Skeletal muscle tissue (tissue), 3 donors: ENCODE measurements at regions not wholly inside any gene's neighbourhood (a gene's known extent, or its start where the extent isn't known, plus 50 kb on each side); places are given as distances from the start of the nearest gene placed in this dataset.
"Not testable (repeated sequence)": the region's sequence is repeated elsewhere in the genome, so short reads cannot be mapped to it uniquely, and the experiment has no call there.

Experiments used
- H3K27ac ChIP-seq: one replicate; pipeline ENCODE4 v1.7.0; 2013; ENCODE audit warnings: mild to moderate bottlenecking, low read depth, low read length, inconsistent platforms
- H3K27me3 ChIP-seq, 3 donors: one replicate each; pipeline ENCODE4 v1.7.0; 2013; ENCODE audit warnings: low read length in 3 of 3; ENCODE audit not compliant: control insufficient read depth in 3 of 3, insufficient read depth in 3 of 3
- H3K36me3 ChIP-seq, 3 donors: one replicate each; pipeline ENCODE4 v1.7.0; 2013; ENCODE audit warnings: low read length in 3 of 3; ENCODE audit not compliant: control insufficient read depth in 3 of 3, insufficient read depth in 3 of 3
- H3K4me1 ChIP-seq, 3 donors: one replicate each; pipeline ENCODE4 v1.7.0; 2013; ENCODE audit warnings: low read length in 3 of 3, mild to moderate bottlenecking in 3 of 3; ENCODE audit not compliant: control insufficient read depth in 3 of 3, insufficient read depth in 3 of 3
- H3K4me3 ChIP-seq, 3 donors: one replicate each; pipeline ENCODE4 v1.7.0; 2013; ENCODE audit warnings: low read length in 3 of 3
- H3K9ac ChIP-seq, 3 donors: one replicate each; pipeline ENCODE4 v1.7.0; 2013; ENCODE audit warnings: low read length in 3 of 3, mild to moderate bottlenecking in 3 of 3, moderate library complexity in 2 of 3, low read depth in 1 of 3
- H3K9me3 ChIP-seq, 3 donors: one replicate each; pipeline ENCODE4 v1.7.0; 2013; ENCODE audit warnings: low read length in 3 of 3; ENCODE audit not compliant: control insufficient read depth in 3 of 3
- donor health status: Osteomylitis.

GRCh38 chr12:67096533-67097318 is 172.4 kb upstream of the CAND1 start:
- no peak overlapping the region for H3K27ac ChIP-seq

GRCh38 chr12:67099858-67100257 is 169.3 kb upstream of the CAND1 start:
- H3K4me3 ChIP-seq = no peak overlapping the region
- H3K27ac ChIP-seq = no peak overlapping the region
- no peak overlapping the region for H3K9ac ChIP-seq
- no peaks in the 10 kb centered on the region for H3K36me3 ChIP-seq
- H3K9me3 ChIP-seq = peaks cover 0 to 3% (median 0%) of the 10 kb centered on the region in 3 donors
- H3K27me3 ChIP-seq = no peaks in the 10 kb centered on the region
- H3K4me1 ChIP-seq = no peaks in the 10 kb centered on the region

More at GRCh38 chr12:67096533-67097318, 172.4 kb upstream of the CAND1 start:
- Histone ChIP-seq H3K9me3 (no peaks in the 10 kb centered on the region), H3K4me3 (no peak overlapping the region), H3K27me3 (no peaks in the 10 kb centered on the region), H3K9ac (no peak overlapping the region), H3K36me3 (no peaks in the 10 kb centered on the region), H3K4me1 (no peaks in the 10 kb centered on the region)

GRCh38 chr12:67103521-67103920 is 165.6 kb upstream of the CAND1 start:
- Histone ChIP-seq H3K27ac (no peak overlapping the region), H3K9ac (no peak overlapping the region), H3K9me3 (peaks cover 0 to 14% (median 5%) of the 10 kb centered on the region in 3 donors), H3K4me1 (no peaks in the 10 kb centered on the region), H3K4me3 (no peak overlapping the region), H3K27me3 (no peaks in the 10 kb centered on the region), H3K36me3 (no peaks in the 10 kb centered on the region)

- Histone ChIP-seq H3K4me3 (no peak overlapping the region), H3K36me3 (no peaks in the 10 kb centered on the region), H3K9ac (no peak overlapping the region), H3K9me3 (peaks cover 0 to 14% (median 5%) of the 10 kb centered on the region in 3 donors), H3K4me1 (no peaks in the 10 kb centered on the region), H3K27ac (no peak overlapping the region), H3K27me3 (no peaks in the 10 kb centered on the region)
Observed at GRCh38 chr12:67107235-67107634, 161.9 kb upstream of the CAND1 start.

- H3K9me3 ChIP-seq = peaks cover 0 to 14% (median 5%) of the 10 kb centered on the region in 3 donors
- no peak overlapping the region for H3K4me3 ChIP-seq
- no peak overlapping the region for H3K9ac ChIP-seq
- no peaks in the 10 kb centered on the region for H3K4me1 ChIP-seq
- H3K27me3 ChIP-seq = no peaks in the 10 kb centered on the region
- H3K36me3 ChIP-seq = no peaks in the 10 kb centered on the region
- no peak overlapping the region for H3K27ac ChIP-seq
Observed at GRCh38 chr12:67107751-67108269, 161.3 kb upstream of the CAND1 start.

GRCh38 chr12:67110345-67110744 is 158.8 kb upstream of the CAND1 start:
- H3K27me3 ChIP-seq, H3K4me1 ChIP-seq, H3K9ac ChIP-seq, H3K36me3 ChIP-seq, H3K27ac ChIP-seq, H3K4me3 ChIP-seq, H3K9me3 ChIP-seq: not testable (repeated sequence)

DNA sequence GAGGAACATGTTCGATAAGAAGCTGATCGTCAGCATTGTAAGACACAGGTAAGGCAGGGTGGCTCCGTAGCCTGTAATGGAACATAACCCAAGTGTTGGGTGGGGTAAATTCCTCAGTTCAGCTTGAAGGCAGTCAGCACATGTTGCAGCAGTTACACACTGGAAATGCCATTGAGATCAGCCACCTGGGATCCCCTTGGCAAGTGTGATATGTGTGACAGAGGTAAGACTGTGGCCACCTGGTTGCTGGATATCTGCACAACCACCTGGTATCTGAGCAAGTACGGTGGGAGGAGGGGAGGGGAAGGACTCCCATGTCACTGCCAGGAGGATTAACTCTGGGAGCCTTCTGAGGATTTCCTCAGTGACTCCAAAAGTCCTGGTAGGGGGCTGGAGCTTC is 158.0 kb upstream of the CAND1 start:
- Histone ChIP-seq H3K4me3 (no peak overlapping the region), H3K9ac (no peak overlapping the region), H3K9me3 (peaks cover 0 to 6% (median under 1%) of the 10 kb centered on the region in 3 donors), H3K36me3 (no peaks in the 10 kb centered on the region), H3K27ac (no peak overlapping the region), H3K4me1 (no peaks in the 10 kb centered on the region), H3K27me3 (no peaks in the 10 kb centered on the region)

DNA sequence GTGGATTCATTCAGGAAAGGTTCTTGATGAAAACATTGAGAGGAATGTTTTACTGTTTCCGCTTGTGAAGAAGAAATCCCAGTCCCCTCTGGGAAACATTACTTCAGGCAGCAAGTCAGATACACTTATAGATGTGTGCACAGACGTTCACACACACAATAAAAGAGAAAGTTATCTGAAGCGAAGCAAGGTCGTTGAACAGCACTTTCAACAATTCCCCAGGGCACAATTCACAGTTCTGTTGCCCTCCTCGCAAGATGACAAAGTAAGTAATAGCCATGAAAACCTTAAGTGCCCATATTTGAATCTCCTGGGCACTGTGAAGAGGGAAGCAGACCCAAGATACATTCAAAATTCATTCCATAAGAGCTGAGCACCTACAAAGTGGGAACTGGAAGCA is 156.6 kb upstream of the CAND1 start:
- Histone ChIP-seq H3K4me1 (no peaks in the 10 kb centered on the region), H3K27me3 (no peaks in the 10 kb centered on the region), H3K9ac (no peak overlapping the region), H3K27ac (no peak overlapping the region), H3K36me3 (no peaks in the 10 kb centered on the region), H3K4me3 (no peak overlapping the region), H3K9me3 (peaks cover 0 to 1% (median 0%) of the 10 kb centered on the region in 3 donors)

DNA sequence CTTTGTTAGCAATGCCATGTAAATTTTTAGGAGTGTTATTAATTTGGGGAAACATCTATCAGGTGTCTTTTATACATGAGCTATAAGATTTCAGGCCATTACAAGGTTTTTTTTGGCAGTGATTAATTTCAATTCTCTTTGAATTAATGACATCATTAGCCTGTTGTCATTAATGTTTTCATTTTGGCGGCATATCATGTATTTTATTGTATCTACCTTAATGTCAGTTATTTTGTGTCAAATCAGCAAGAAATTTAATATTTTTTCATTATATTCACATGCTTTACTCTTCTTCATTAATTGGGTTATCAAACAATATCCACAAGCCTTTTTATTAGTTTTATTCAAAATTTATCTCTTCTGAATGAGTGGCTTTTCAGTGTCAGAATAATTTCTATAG is 153.0 kb upstream of the CAND1 start:
- H3K9me3 ChIP-seq = no peaks in the 10 kb centered on the region
- H3K36me3 ChIP-seq = no peaks in the 10 kb centered on the region
- H3K9ac ChIP-seq = no peak overlapping the region
- H3K4me3 ChIP-seq = no peak overlapping the region
- no peak overlapping the region for H3K27ac ChIP-seq
- H3K4me1 ChIP-seq = no peaks in the 10 kb centered on the region
- H3K27me3 ChIP-seq = no peaks in the 10 kb centered on the region

DNA sequence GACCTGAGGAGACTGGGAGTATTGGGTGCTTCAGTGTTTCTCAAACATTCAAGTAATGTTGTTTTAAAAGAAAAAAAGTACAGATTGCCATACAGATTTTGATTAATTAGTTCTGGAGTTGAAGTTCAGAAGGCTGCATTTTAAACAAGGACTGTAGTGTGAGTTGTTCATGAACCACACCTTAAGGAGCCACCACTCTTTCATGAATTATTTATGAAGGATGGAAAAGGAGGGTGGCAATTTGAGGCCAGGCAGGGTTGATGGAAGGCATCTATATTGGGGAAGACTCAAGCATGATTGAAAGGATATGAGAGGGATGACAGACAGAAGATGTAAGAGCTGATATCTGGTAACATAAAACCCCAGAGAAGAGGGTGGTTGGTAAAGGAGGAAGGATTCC is 146.6 kb upstream of the CAND1 start:
- Histone ChIP-seq H3K9ac (no peak overlapping the region), H3K4me3 (no peak overlapping the region), H3K27ac (no peak overlapping the region), H3K4me1 (no peaks in the 10 kb centered on the region), H3K9me3 (no peaks in the 10 kb centered on the region), H3K36me3 (no peaks in the 10 kb centered on the region), H3K27me3 (no peaks in the 10 kb centered on the region)
